ENCODE measurements at regions not wholly inside any gene's neighbourhood (a gene's known extent, or its start where the extent isn't known, plus 50 kb on each side); places are given as distances from the start of the nearest gene placed in this dataset.

DNA sequence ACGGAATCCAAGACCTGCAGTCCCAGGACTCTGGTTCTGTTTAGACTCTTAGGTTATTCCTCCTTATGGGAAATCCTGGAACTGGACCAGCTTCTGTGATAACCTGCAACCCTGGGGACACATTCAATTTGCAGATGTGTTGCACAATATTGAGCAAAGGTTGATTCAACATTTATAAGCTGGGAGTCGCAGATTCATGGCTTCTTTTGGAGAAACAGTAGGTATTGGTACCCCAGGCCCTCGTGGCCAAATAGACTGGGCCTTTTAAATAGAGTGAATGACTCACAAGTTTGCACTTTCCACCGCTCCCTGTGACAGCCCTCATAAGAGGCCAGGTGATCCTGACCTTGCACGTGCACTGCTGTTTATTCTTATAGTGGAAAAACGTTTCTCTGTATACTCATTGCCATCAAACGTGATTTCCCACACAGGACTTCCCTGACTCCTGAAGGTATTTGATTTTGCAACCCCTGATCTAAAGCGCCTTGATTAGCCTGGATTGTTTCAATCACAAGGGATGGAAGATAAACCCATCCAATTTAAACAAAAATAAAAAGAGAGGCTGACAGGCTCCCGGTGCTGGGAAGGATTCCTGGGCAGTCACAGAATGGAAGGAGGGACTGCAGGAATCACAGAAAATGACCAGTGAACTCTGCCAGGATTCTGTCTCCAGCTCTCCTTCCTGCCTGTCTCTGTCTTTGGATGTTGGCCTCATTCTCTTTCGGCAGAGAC, 98.0 kb downstream of the VCPKMT start:
- no peaks in the 10 kb centered on the region for H3K27me3 ChIP-seq (ENCODE audit: control insufficient read depth, insufficient read depth, low read length)
- H3K4me3 Mint-ChIP-seq: no peak overlapping the region
- peaks cover 0 to 5% of the 10 kb centered on the region in 2 donors for H3K9me3 Mint-ChIP-seq
- ATAC-seq (no peak), DNase-seq (no peak)
- intact Hi-C loops (cut with micrococcal nuclease): no loop called here
- H3K4me1 ChIP-seq (ENCODE audit: control insufficient read depth, insufficient read depth, low read length): peaks cover 10% of the 10 kb centered on the region
- WGBS (ENCODE audit: insufficient coverage): 94% methylated on average over 10 of the region's 10 CpGs
- no peaks in the 10 kb centered on the region for H3K27me3 Mint-ChIP-seq (ENCODE audit: low read depth in 2 of 2)
- peaks cover 27 to 32% of the 10 kb centered on the region in 2 donors for H3K4me1 Mint-ChIP-seq
- TF ChIP-seq, protein P1, sequence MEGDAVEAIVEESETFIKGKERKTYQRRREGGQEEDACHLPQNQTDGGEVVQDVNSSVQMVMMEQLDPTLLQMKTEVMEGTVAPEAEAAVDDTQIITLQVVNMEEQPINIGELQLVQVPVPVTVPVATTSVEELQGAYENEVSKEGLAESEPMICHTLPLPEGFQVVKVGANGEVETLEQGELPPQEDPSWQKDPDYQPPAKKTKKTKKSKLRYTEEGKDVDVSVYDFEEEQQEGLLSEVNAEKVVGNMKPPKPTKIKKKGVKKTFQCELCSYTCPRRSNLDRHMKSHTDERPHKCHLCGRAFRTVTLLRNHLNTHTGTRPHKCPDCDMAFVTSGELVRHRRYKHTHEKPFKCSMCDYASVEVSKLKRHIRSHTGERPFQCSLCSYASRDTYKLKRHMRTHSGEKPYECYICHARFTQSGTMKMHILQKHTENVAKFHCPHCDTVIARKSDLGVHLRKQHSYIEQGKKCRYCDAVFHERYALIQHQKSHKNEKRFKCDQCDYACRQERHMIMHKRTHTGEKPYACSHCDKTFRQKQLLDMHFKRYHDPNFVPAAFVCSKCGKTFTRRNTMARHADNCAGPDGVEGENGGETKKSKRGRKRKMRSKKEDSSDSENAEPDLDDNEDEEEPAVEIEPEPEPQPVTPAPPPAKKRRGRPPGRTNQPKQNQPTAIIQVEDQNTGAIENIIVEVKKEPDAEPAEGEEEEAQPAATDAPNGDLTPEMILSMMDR (IDR thresholded peaks at IDR 0.05): no peak
- H3K36me3 Mint-ChIP-seq: no peaks in the 10 kb centered on the region
- peaks cover 6% of the 10 kb centered on the region for H3K9me3 ChIP-seq (ENCODE audit: control insufficient read depth, insufficient read depth, low read length)
- no peak overlapping the region for H3K27ac ChIP-seq (ENCODE audit: low read length)
- no peaks in the 10 kb centered on the region for H3K36me3 ChIP-seq (ENCODE audit: control insufficient read depth, insufficient read depth, low read length)
- no peak overlapping the region for H3K27ac Mint-ChIP-seq
- H3K4me3 ChIP-seq (ENCODE audit: low read length): no peak overlapping the region

DNA sequence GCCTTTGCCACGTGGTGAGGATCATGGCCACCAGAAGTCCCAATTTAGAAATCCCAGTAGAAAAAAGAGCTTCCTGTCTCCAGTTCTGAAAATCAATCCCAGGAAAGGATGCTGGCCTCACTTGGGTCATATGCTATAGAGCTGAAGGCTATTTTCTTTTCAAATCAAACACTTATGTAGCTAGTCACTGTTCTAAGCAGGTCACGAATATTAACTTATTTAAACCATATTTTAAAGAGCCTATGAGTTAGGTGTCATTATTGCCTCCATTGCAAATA, 97.5 kb downstream of the VCPKMT start:
- Histone ChIP-seq H3K36me3 (ENCODE audit: control insufficient read depth, insufficient read depth, low read length) (no peaks in the 10 kb centered on the region), H3K4me3 (ENCODE audit: low read length) (no peak overlapping the region), H3K9me3 (ENCODE audit: control insufficient read depth, insufficient read depth, low read length) (peaks cover 6% of the 10 kb centered on the region), H3K27ac (ENCODE audit: low read length) (no peak overlapping the region), H3K4me1 (ENCODE audit: control insufficient read depth, insufficient read depth, low read length) (peaks cover 10% of the 10 kb centered on the region), H3K27me3 (ENCODE audit: control insufficient read depth, insufficient read depth, low read length) (no peaks in the 10 kb centered on the region)
- H3K27me3 Mint-ChIP-seq (ENCODE audit: low read depth in 2 of 2): no peaks in the 10 kb centered on the region
- TF ChIP-seq, protein P1 (IDR thresholded peaks at IDR 0.05): no peak
- peaks cover 27% of the 10 kb centered on the region in 2 donors for H3K4me1 Mint-ChIP-seq
- H3K9me3 Mint-ChIP-seq: peaks cover 0 to 5% of the 10 kb centered on the region in 2 donors
- H3K27ac Mint-ChIP-seq: no peak overlapping the region
- no peak for DNase-seq
- intact Hi-C loops (cut with micrococcal nuclease): no loop called here
- H3K36me3 Mint-ChIP-seq: no peaks in the 10 kb centered on the region
- no peak for ATAC-seq
- no peak overlapping the region for H3K4me3 Mint-ChIP-seq
- WGBS (ENCODE audit: insufficient coverage): 81% methylated on average over 1 of the region's 2 CpGs

DNA sequence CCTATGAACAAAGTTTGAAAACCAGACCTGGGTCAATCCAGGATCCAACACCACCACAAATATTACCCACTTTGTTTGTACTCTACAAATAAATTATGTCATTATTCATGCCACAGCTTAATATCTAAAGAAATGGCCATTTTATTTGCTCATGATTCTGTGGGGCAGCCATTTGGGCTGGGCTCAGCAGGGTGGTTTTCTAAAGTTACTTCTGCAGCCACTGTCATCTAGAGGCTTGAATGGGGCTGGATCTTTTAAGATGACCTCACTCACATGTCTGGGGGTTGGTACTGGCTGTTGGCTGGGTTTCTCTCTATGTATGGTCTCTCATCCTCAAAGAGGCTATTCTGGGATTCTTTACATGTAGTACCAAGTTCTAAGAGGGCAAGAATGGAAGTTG, 96.2 kb downstream of the VCPKMT start:
- no peaks in the 10 kb centered on the region for H3K27me3 Mint-ChIP-seq (ENCODE audit: low read depth in 2 of 2)
- H3K9me3 Mint-ChIP-seq: peaks cover 0 to 5% of the 10 kb centered on the region in 2 donors
- Histone ChIP-seq H3K36me3 (ENCODE audit: control insufficient read depth, insufficient read depth, low read length) (no peaks in the 10 kb centered on the region), H3K27ac (ENCODE audit: low read length) (no peak overlapping the region), H3K9me3 (ENCODE audit: control insufficient read depth, insufficient read depth, low read length) (peaks cover 6% of the 10 kb centered on the region), H3K4me1 (ENCODE audit: control insufficient read depth, insufficient read depth, low read length) (peaks cover 10% of the 10 kb centered on the region), H3K27me3 (ENCODE audit: control insufficient read depth, insufficient read depth, low read length) (no peaks in the 10 kb centered on the region), H3K4me3 (ENCODE audit: low read length) (no peak overlapping the region)
- ATAC-seq (no peak), DNase-seq (no peak)
- intact Hi-C loops (cut with micrococcal nuclease): no loop called here
- peaks cover under 1% of the 10 kb centered on the region for H3K36me3 Mint-ChIP-seq
- TF ChIP-seq, protein P1 (IDR thresholded peaks at IDR 0.05): no peak
- no peak overlapping the region for H3K4me3 Mint-ChIP-seq
- peak overlapping the region; percentile 80 to 90 for H3K27ac Mint-ChIP-seq
- peaks cover 25 to 26% of the 10 kb centered on the region in 2 donors for H3K4me1 Mint-ChIP-seq

DNA sequence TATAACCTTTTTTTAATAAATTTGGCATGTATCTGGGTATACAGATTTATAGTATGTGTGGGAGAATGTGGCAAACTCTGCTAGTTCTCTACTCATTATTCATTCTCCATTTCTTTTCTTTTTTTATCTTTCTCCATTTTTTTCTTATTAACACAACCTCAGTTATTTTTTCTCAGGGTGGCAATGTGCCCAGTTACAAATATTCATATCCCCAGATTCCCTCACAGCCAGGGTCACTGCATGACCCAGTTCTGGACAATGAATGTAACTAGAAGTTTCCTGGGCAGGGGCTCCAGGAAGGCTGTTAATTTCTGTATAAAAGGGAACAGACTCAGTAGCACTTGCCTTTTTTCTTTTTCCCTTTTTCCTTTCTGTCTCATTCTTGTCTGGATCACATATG, 95.6 kb downstream of the VCPKMT start:
- Mint-ChIP-seq H3K4me3 (peak overlapping the region; percentile 79), H3K27ac (peak overlapping the region; percentile 80 to 90), H3K9me3 (peaks cover 0 to 11% of the 10 kb centered on the region in 2 donors), H3K27me3 (ENCODE audit: low read depth in 2 of 2) (no peaks in the 10 kb centered on the region), H3K4me1 (peaks cover 23% of the 10 kb centered on the region in 2 donors), H3K36me3 (peaks cover 7% of the 10 kb centered on the region)
- Histone ChIP-seq H3K36me3 (ENCODE audit: control insufficient read depth, insufficient read depth, low read length) (no peaks in the 10 kb centered on the region), H3K27me3 (ENCODE audit: control insufficient read depth, insufficient read depth, low read length) (no peaks in the 10 kb centered on the region), H3K4me1 (ENCODE audit: control insufficient read depth, insufficient read depth, low read length) (peaks cover 10% of the 10 kb centered on the region), H3K9me3 (ENCODE audit: control insufficient read depth, insufficient read depth, low read length) (peaks cover 12% of the 10 kb centered on the region), H3K27ac (ENCODE audit: low read length) (peak overlapping the region; percentile 17), H3K4me3 (ENCODE audit: low read length) (no peak overlapping the region)
- DNase-seq (no peak), ATAC-seq (no peak)
- intact Hi-C loops (cut with micrococcal nuclease): no loop called here
- TF ChIP-seq, protein P1 (IDR thresholded peaks at IDR 0.05): no peak

Data from natural killer cell (primary cell).